HL-60/S4 (cell line): ENCODE measurements at regions not wholly inside any gene's neighbourhood (a gene's known extent, or its start where the extent isn't known, plus 50 kb on each side); places are given as distances from the start of the nearest gene placed in this dataset.

Source experiments
- in situ Hi-C: fragments of 300-500 bp; cut with MboI; formaldehyde crosslinking; loops from 2 replicates; pipeline ENCODE4 v1.14.3; 2022; ENCODE audit warnings: low sequenced_read_pairs

- in situ Hi-C loops: loop anchor here (25.0 kb wide), 1 partner anchor 811 kb away; no protein-coding TSS in a partner anchor
These were observed 373.1 kb upstream of the DDHD1 start for GRCh38 chr14:53526200-53526599.

DNA sequence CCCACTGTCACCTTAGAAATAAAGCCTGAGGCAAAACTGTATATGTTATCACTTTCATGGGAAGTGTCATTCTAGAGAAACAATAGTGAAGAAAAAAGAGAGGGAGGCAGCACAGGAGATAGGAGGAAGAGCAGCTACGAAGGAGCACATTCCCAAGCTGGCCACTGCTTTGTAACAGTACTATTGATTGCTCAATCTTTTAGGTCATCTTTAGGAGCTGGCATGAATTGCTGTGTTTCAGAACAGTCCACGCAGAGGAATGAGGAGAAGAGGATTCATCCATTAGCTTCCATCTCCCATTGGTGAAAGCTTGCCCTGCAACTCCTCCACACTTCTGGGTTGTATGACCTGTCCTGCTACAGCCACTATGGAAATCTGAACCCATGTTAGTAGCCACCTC is 372.5 kb upstream of the DDHD1 start:
- in situ Hi-C loops: loop anchor here (25.0 kb wide), 1 partner anchor 812 kb away; no protein-coding TSS in a partner anchor

DNA sequence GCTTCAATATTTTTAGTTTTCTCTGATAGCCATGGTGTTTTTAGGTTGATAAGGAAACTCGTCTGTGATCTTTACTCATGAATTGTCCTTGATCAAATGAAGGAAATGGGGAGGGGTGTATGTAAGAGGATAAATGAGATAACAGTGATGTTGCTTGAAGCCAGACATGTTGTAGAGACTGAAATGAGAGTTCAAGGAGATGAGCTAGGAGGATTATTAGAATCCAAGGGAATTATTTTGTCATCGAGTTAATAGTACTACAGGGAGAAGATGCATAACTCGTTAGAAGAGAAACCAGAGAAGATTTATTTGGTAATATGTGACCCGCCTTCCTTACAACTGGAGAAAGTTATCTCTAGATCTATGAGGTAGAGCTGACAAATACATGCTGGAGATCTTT is 371.3 kb upstream of the DDHD1 start:
- in situ Hi-C loops: no loop called here

DNA sequence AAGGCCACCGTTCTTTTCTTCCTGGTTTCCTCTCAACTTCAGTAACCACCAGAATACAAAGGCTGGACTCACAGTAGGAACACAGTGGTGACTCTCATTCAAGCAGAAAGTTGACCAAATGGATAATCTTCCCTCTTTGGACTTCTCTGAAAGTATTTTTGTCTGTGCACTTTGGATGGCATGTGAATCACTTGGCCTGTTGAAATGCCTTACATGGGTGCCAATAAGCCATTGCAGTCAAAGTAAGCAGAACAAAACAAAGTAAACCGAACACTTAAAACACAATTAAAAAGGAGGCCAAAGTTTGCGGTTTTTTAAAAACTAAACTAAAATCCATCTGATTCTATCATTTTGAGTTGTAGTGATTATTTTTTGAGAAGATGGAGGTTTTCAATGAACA is 370.1 kb upstream of the DDHD1 start:
- in situ Hi-C loops: no loop called here

DNA sequence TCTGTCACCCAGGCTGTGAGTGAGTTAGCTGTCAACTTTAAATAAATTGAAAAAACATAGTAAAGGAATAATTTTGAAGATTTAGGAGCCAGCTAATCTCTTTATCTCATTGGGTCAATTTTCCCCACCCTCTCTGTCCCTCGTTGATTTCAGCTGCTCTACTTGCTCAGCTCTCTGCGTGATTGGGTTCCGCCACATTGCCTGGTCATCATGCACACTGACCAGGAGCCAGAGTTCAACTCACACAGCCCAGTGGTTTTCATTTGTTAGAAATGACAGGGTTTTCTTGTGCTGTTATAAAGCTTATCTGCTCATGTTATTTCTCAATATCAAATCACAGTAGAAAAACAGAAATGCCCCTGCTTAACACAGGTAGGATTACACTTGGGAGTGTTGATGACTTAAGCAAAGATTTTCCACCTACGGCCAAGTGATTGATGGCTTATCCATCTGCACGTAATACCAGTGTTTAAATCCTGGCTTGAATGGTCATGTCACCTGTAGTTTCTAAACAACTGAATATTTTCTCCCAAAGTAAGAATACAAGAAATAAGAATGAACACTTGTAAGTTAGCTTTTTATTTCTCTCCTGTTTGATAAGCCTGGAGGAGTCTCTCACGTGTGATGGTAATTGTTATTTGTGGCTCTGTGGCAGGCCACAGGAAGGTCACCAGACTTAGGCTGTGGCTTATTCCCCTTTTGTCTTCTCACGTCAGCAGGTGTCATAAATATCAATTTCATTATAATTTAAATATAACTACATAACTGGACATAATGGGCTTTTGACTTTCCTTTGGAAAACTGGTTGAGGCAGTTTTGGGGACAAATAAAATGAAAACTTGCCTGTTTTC is 367.2 kb upstream of the DDHD1 start:
- in situ Hi-C loops: no loop called here

GRCh38 chr14:53519137-53519536 is 366.0 kb upstream of the DDHD1 start:
- in situ Hi-C loops: no loop called here

GRCh38 chr14:53517270-53517960 is 364.3 kb upstream of the DDHD1 start:
- in situ Hi-C loops: no loop called here

DNA sequence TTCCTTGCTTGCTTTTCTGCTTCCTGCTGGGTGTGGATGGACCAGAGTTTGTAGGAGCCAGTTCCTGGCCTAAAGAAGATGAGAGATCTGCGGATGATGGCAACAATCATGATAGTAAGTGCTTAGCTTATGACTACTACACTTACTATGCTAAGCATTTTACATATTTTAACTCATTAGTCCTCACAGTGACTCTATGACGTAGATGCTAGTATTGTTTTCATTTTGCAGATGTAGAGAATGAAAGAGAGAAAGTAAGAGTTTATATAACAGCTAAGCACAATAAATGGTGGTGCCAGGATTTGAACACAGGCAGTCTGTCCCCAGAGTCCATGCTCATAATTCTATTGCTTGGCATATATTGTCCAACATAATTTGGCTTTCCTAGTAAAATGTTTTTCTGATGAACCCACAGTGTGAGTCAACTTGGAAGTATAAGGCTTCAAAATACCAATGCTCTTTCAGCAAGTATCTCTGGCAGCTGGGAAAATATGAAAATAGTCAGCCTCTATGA is 363.2 kb upstream of the DDHD1 start:
- in situ Hi-C loops: no loop called here

- in situ Hi-C loops: no loop called here
These were observed 362.2 kb upstream of the DDHD1 start for GRCh38 chr14:53515276-53515675.

DNA sequence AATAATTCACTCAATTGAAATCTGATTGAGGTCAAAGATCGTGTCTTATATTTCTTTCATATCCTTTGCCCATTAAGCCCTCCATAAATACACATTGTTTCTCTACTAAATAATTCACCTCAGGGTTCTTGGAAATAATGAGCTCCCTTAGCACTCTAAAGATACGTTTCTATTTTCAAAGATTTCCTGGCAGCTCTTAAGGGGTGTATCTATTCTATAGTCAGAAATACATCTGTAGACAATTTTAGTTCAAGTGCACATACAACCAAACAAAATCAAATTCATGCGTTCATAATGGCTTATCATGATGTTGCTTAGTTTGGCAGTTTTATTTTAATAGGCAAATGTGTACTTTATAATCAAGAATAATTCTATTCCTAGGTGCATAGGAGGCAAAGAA is 361.1 kb upstream of the DDHD1 start:
- in situ Hi-C loops: no loop called here

DNA sequence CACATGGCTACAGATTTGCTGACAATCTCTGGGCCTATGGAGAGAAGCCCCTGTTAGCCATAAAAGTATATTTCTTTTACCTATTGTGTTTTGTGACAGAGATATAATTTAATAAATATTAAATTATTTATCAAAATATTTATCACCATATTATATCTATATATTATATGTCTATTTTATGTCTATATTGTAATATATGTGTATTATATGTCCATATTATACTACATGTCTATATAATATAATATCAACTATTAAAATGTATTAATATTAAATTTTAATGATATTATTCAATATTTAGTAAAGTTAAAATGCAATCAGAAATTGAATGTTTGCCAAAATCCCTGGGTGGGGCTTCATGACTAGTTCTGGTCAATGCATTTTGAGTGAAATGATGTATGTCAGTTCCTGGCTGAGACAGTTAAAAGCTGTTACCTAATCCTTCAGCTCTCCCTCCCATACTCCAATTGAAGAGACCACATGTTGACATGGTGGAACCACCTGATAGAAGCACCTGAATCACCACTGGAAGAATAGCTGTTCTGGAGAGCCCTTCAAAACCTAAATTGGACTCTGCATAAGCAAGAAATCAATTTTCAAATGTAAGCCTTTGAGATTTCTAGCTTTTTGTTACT is 357.3 kb upstream of the DDHD1 start:
- in situ Hi-C loops: no loop called here

GRCh38 chr14:53509276-53510244 is 356.4 kb upstream of the DDHD1 start:
- in situ Hi-C loops: no loop called here

DNA sequence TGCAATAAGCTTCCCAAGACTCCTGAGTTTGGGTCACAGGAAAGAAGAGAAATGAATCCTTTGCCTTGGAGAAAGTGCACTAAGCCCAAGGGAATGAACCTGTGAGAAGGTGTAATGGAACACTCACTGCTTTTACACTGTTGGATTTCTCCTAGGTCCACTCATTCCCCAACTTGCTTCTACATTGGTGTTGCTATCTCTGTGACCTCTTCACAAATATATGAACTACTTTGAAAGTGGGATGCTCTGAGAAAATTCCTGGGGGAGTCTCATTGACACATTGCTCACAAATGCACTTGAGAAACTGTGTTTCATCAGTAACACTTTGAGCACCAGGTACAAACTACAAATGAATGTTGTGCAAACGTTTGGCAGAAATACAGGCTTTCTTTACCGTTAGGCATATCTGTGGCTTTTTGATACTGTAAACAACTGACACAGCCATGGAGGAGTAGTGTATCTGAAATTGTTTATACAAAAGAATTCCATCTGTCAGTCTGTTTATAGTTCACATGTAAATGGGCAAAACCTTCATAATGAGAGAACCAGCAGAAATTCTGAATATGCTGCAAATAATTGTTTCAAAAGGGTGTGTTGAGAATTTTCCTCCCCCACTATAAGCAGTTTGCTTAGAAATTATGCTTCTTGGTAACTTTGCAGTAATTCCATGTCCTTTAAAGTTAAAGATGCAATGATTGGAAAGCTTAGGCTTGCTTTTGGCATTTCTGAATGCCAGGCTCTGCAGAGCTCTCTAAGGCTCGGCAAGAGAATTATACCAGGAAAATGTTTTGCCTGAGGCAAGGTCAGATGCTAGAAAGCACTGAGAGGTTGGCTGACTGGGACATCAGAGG is 348.5 kb upstream of the DDHD1 start:
- in situ Hi-C loops: no loop called here

- in situ Hi-C loops: no loop called here
These were observed 347.1 kb upstream of the DDHD1 start for GRCh38 chr14:53500191-53500590.

- in situ Hi-C loops: no loop called here
These were observed 343.5 kb upstream of the DDHD1 start for GRCh38 chr14:53496668-53497067.

GRCh38 chr14:53495846-53496343 is 342.8 kb upstream of the DDHD1 start:
- in situ Hi-C loops: no loop called here

DNA sequence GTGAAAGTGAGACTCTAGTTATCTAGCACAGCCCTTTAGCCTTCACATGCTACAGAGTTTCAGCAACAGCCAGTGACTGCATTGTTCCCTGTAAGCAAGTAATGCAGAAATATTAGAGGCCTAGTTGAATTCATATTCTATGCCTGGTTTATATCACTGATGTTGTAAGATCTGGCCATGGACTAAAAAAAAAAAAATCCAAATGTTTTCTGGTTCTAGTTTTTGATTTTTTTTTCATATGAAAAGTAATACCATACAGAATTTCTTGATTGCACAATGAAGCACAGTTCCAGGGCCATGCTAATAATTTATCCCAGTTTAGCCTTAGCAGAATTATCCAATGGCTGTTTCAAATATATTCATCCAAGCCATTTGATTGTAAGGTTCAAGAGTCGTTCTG is 341.5 kb upstream of the DDHD1 start:
- in situ Hi-C loops: no loop called here

GRCh38 chr14:53493860-53494259 is 340.7 kb upstream of the DDHD1 start:
- in situ Hi-C loops: no loop called here

DNA sequence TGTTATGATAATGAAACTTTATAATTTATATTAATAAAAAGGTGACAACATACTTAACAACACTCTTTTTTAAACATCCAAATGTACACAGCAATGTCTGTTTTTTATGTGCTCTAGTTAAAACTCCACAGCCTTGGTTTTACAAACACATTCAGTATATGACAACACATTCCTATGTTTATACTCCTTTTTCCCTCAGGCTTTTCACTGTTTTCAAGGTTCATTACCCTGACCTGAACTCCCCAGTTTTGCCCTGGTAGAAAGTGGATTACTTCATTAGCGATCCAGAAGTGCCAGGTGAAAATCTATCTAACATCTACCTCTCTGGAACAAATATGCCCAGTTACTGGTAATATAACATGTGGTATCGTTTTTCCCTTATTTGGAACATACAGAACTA is 340.2 kb upstream of the DDHD1 start:
- in situ Hi-C loops: no loop called here
